HUES6 (cell line): ENCODE measurements at regions not wholly inside any gene's neighbourhood (a gene's known extent, or its start where the extent isn't known, plus 50 kb on each side); places are given as distances from the start of the nearest gene placed in this dataset.
"Not testable (repeated sequence)": the region's sequence is repeated elsewhere in the genome, so short reads cannot be mapped to it uniquely, and the experiment has no call there.

Source experiments
- H3K27ac ChIP-seq: 2 replicates; pipeline ENCODE4 v1.7.0; 2013; ENCODE audit warnings: low read depth, mild to moderate bottlenecking, low read length, inconsistent platforms
- H3K27me3 ChIP-seq: 2 replicates; pipeline ENCODE4 v1.6.1; 2013; ENCODE audit warnings: low read length; ENCODE audit not compliant: control insufficient read depth, insufficient read depth
- H3K36me3 ChIP-seq: 2 replicates; pipeline ENCODE4 v1.6.1; 2013; ENCODE audit warnings: low read length; ENCODE audit not compliant: control insufficient read depth, insufficient read depth
- H3K4me1 ChIP-seq: 2 replicates; pipeline ENCODE4 v1.6.1; 2013; ENCODE audit warnings: low read length; ENCODE audit not compliant: control insufficient read depth, insufficient read depth
- H3K4me3 ChIP-seq: 2 replicates; pipeline ENCODE4 v1.5.1; 2013; ENCODE audit warnings: low read depth, low read length
- H3K9ac ChIP-seq: one replicate; pipeline ENCODE4 v1.6.1; 2013; ENCODE audit warnings: mild to moderate bottlenecking, low read length
- H3K9me3 ChIP-seq: 2 replicates; pipeline ENCODE4 v1.6.1; 2013; ENCODE audit warnings: low read depth, low read length; ENCODE audit not compliant: control insufficient read depth, insufficient read depth

GRCh38 chr20:51284176-51284575 lies 258.3 kb downstream of the NFATC2 start:
- H3K27me3 ChIP-seq: no peaks in the 10 kb centered on the region
- no peak overlapping the region for H3K4me3 ChIP-seq
- H3K9ac ChIP-seq: no peak overlapping the region
- H3K4me1 ChIP-seq: peaks cover 8% of the 10 kb centered on the region; the same call in 1 of the 2 replicates
- H3K9me3 ChIP-seq: peaks cover 17% of the 10 kb centered on the region
- H3K36me3 ChIP-seq: no peaks in the 10 kb centered on the region
- no peak overlapping the region for H3K27ac ChIP-seq

GRCh38 chr20:51281521-51281920 lies 258.6 kb upstream of the KCNG1 start:
- Histone ChIP-seq H3K27ac (no peak overlapping the region), H3K27me3 (no peaks in the 10 kb centered on the region), H3K36me3 (no peaks in the 10 kb centered on the region), H3K9me3 (peaks cover 13% of the 10 kb centered on the region), H3K4me3 (no peak overlapping the region), H3K9ac (no peak overlapping the region), H3K4me1 (peaks cover 8% of the 10 kb centered on the region; the same call in 1 of the 2 replicates)

DNA sequence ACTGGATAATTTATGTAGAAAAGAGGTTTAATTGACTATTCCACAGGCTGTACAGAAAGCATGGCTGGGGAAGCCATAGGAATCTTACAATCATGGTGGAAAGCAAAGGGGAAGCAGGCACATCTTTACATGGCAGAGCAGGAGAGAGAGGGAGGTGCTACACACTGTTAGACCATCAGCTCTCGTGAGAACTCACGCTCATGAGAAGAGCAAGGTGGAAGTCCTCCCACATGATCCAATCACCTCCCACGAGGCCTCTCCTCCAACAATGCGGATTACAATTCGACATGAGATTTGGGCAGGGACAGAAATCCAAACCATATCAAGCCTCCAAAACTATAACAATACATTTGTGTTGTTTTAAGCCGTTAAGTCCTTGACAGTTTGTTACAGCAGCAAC lies 257.1 kb upstream of the KCNG1 start:
- no peak overlapping the region for H3K27ac ChIP-seq
- no peaks in the 10 kb centered on the region for H3K36me3 ChIP-seq
- H3K4me3 ChIP-seq: no peak overlapping the region
- no peaks in the 10 kb centered on the region for H3K27me3 ChIP-seq
- peaks cover 8% of the 10 kb centered on the region; the same call in 1 of the 2 replicates for H3K4me1 ChIP-seq
- H3K9ac ChIP-seq: no peak overlapping the region
- H3K9me3 ChIP-seq: peaks cover 13% of the 10 kb centered on the region

GRCh38 chr20:51277961-51278360 lies 255.1 kb upstream of the KCNG1 start:
- Histone ChIP-seq H3K9ac (no peak overlapping the region), H3K9me3 (peaks cover 13% of the 10 kb centered on the region), H3K27ac (no peak overlapping the region), H3K4me1 (no peaks in the 10 kb centered on the region; the same call in 1 of the 2 replicates), H3K4me3 (no peak overlapping the region), H3K36me3 (no peaks in the 10 kb centered on the region), H3K27me3 (no peaks in the 10 kb centered on the region)

DNA sequence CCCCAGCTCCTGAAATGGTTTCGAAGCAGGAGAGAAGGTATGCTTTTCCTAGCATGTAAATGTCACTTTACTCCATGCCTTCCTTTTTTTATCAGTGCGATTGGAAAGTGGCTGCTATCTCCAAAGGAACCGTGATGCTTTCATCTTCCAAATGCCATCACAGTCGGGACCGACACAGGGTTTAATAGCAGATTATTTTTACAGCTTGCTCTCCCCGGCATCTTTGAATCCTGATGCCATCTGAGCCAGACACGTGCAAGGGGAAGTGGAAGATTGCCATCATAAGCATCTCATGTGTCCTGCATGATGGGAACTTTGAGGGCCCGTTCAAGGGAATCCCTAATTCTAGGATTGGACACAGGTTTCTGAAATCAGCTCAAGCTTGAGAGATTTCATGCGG lies 253.4 kb upstream of the KCNG1 start:
- Histone ChIP-seq H3K4me3 (no peak overlapping the region), H3K9me3 (peaks cover 12% of the 10 kb centered on the region), H3K4me1 (peaks cover 4% of the 10 kb centered on the region; the same call in 1 of the 2 replicates), H3K27ac (no peak overlapping the region), H3K9ac (no peak overlapping the region), H3K27me3 (no peaks in the 10 kb centered on the region), H3K36me3 (no peaks in the 10 kb centered on the region)

GRCh38 chr20:51275826-51276225 lies 252.9 kb upstream of the KCNG1 start:
- H3K36me3 ChIP-seq: no peaks in the 10 kb centered on the region
- H3K27me3 ChIP-seq: no peaks in the 10 kb centered on the region
- H3K4me3 ChIP-seq: no peak overlapping the region
- no peak overlapping the region for H3K9ac ChIP-seq
- no peak overlapping the region for H3K27ac ChIP-seq
- peaks cover 4% of the 10 kb centered on the region; the same call in 1 of the 2 replicates for H3K4me1 ChIP-seq
- peaks cover 15% of the 10 kb centered on the region for H3K9me3 ChIP-seq

DNA sequence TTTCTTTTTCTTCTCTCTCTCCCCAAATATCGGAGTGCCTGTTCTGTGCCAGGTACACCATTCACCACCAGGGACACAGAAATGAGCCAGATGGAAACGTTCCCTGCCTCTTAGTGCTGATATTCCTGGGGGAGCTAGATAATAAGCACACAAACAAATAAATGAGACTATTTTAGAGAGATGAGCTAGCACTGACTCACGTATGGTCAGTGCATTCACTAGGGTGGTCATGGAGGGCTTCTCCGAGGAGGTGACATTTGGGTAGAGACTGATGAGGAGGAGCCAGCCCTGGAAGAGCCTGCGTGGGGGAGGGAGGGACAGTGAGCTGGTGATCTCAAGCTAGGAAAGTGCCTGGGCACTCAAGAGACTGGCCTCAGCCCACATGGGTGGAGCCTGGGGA lies 252.3 kb upstream of the KCNG1 start:
- Histone ChIP-seq H3K27ac (no peak overlapping the region), H3K4me3 (no peak overlapping the region), H3K4me1 (peaks cover 4% of the 10 kb centered on the region; the same call in 1 of the 2 replicates), H3K36me3 (no peaks in the 10 kb centered on the region; the same call in 1 of the 2 replicates), H3K9me3 (peaks cover 18% of the 10 kb centered on the region), H3K27me3 (no peaks in the 10 kb centered on the region), H3K9ac (no peak overlapping the region)

DNA sequence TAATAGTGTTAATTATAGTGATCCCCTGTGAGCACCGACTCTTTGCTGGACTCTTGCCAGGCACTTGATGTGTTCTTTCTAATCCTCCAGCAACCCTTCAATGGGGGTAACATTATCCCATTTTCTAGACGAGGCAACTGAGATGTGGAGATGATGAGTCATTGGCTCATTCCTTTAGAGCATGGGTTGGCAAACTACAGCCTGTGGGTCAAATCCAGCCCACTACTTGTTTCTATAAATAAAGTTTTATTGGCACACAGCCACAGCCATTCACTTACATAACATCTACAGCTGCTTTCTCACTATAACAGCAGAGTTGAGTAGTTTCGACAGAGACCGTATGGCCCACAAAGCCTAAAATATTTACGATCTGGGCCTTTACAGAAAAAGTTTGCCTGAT lies 249.5 kb upstream of the KCNG1 start:
- Histone ChIP-seq H3K4me3 (no peak overlapping the region), H3K4me1 (peaks cover 4% of the 10 kb centered on the region; the same call in 1 of the 2 replicates), H3K27me3 (no peaks in the 10 kb centered on the region), H3K36me3 (no peaks in the 10 kb centered on the region; the same call in 1 of the 2 replicates), H3K9ac (no peak overlapping the region), H3K27ac (no peak overlapping the region), H3K9me3 (peaks cover 19% of the 10 kb centered on the region)

DNA sequence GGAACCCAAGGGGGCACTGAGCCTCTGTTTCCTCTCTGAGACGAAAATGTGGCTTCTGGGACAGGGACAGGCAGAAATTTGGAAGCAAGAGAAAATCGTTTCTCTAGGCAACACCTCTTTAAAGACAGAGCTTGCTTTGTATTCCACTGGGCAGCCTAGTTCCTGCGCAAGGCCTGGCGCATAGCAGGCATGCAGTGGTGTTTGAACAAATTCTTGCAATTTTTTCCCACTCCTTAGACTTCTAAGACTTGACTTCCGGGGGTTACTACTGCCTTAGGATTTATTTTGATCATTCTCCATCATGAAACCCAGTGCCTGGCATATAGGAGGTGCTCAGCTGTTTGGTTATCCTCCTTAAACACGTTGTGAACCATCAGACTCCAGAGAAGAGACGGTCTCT lies 249.0 kb upstream of the KCNG1 start:
- Histone ChIP-seq H3K9me3 (peaks cover 19% of the 10 kb centered on the region), H3K9ac (no peak overlapping the region), H3K4me1 (peaks cover 4% of the 10 kb centered on the region; the same call in 1 of the 2 replicates), H3K27me3 (no peaks in the 10 kb centered on the region), H3K27ac (no peak overlapping the region), H3K36me3 (no peaks in the 10 kb centered on the region; the same call in 1 of the 2 replicates), H3K4me3 (no peak overlapping the region)

- H3K36me3 ChIP-seq, H3K9ac ChIP-seq, H3K4me1 ChIP-seq, H3K4me3 ChIP-seq, H3K27me3 ChIP-seq, H3K27ac ChIP-seq: not testable (repeated sequence)
- peaks cover 19% of the 10 kb centered on the region for H3K9me3 ChIP-seq
These were observed 248.4 kb upstream of the KCNG1 start for GRCh38 chr20:51271289-51271688.

DNA sequence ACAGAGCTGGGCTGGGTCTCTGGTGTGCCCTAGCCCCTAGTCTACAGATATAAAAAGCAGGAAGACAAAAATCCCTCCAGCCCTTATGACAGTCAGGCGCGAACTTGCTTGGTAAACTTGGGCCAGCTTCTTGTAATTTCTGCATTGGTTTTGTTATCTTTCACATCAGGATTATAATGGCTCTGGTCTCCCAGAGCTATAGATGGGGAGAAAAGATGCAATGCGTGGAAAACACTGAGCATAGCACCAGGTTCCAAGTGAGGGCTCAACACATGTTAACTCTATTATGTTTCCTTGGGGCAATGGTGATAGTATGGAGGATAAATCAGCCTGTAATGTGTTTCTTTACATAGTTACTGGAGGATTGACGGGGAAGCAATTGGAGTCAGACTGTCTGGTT lies 246.8 kb upstream of the KCNG1 start:
- H3K4me3 ChIP-seq: no peak overlapping the region
- H3K36me3 ChIP-seq: no peaks in the 10 kb centered on the region; the same call in 1 of the 2 replicates
- peaks cover 32% of the 10 kb centered on the region for H3K9me3 ChIP-seq
- no peak overlapping the region for H3K27ac ChIP-seq
- H3K4me1 ChIP-seq: peaks cover 4% of the 10 kb centered on the region; the same call in 1 of the 2 replicates
- no peaks in the 10 kb centered on the region for H3K27me3 ChIP-seq
- H3K9ac ChIP-seq: no peak overlapping the region
